GM23248 (cell line): ENCODE measurements at regions not wholly inside any gene's neighbourhood (a gene's known extent, or its start where the extent isn't known, plus 50 kb on each side); places are given as distances from the start of the nearest gene placed in this dataset.

Source experiments
- DNase-seq: peaks from one replicate; pipeline ENCODE4 v3.0.0-alpha.2; 2015
- H2AFZ ChIP-seq: fragments of 200-600 bp; sonication (generic); 2 replicates; pipeline ENCODE4 v1.6.1; 2016; ENCODE audit warnings: antibody characterized with exemption
- H3F3A ChIP-seq: fragments of 200-600 bp; sonication (generic); 2 replicates; pipeline ENCODE4 v1.6.1; 2016; ENCODE audit warnings: mild to moderate bottlenecking, antibody characterized with exemption, mixed run types; ENCODE audit not compliant: insufficient read depth
- H3K27ac ChIP-seq: fragments of 200-600 bp; sonication (generic); 2 replicates; pipeline ENCODE4 v1.5.1; 2016; ENCODE audit warnings: mild to moderate bottlenecking
- H3K27me3 ChIP-seq: fragments of 200-600 bp; sonication (generic); replicated peaks from 2 replicates; pipeline ENCODE4 v1.6.1; 2016; ENCODE audit warnings: mild to moderate bottlenecking; ENCODE audit not compliant: insufficient read depth
- H3K36me3 ChIP-seq: fragments of 200-600 bp; sonication (generic); 2 replicates; pipeline ENCODE4 v1.6.1; 2016; ENCODE audit warnings: low read depth, mild to moderate bottlenecking
- H3K4me1 ChIP-seq: fragments of 200-600 bp; sonication (generic); 2 replicates; pipeline ENCODE4 v1.6.1; 2016; ENCODE audit warnings: mild to moderate bottlenecking; ENCODE audit not compliant: insufficient read depth
- H3K4me2 ChIP-seq: fragments of 200-600 bp; sonication (generic); one replicate; pipeline ENCODE4 v1.6.1; 2016; ENCODE audit warnings: mild to moderate bottlenecking; ENCODE audit not compliant: unreplicated experiment
- H3K4me3 ChIP-seq: fragments of 200-600 bp; sonication (generic); 2 replicates; pipeline ENCODE4 v1.5.1; 2016; ENCODE audit warnings: mild to moderate bottlenecking
- H3K79me2 ChIP-seq: fragments of 200-600 bp; sonication (generic); 2 replicates; pipeline ENCODE4 v1.6.1; 2016; ENCODE audit warnings: mild to moderate bottlenecking; ENCODE audit not compliant: insufficient read depth
- H3K9ac ChIP-seq: fragments of 200-600 bp; sonication (generic); 2 replicates; pipeline ENCODE4 v1.6.1; 2016; ENCODE audit warnings: mild to moderate bottlenecking
- H3K9me2 ChIP-seq: fragments of 200-600 bp; sonication (generic); 2 replicates; pipeline ENCODE4 v1.6.1; 2016; ENCODE audit warnings: mixed run types, mild to moderate bottlenecking, moderate library complexity; ENCODE audit not compliant: insufficient read depth
- H3K9me3 ChIP-seq: fragments of 200-600 bp; sonication (generic); one replicate; pipeline ENCODE4 v1.6.1; 2017; ENCODE audit warnings: low read depth
- H4K20me1 ChIP-seq: fragments of 200-600 bp; sonication (generic); 2 replicates; pipeline ENCODE4 v1.6.0; 2016; ENCODE audit not compliant: insufficient read depth
- EZH2 ChIP-seq: fragments of 200-600 bp; sonication (generic); IDR thresholded peaks from 2 replicates; pipeline ENCODE4 v1.6.1; 2018; ENCODE audit warnings: antibody characterized with exemption, mild to moderate bottlenecking; ENCODE audit not compliant: insufficient read depth, poor library complexity, severe bottlenecking
- EZH2phosphoT487 ChIP-seq: fragments of 200-600 bp; sonication (generic); IDR thresholded peaks from 2 replicates; pipeline ENCODE4 v1.6.1; 2018; ENCODE audit warnings: antibody characterized with exemption, moderate library complexity, mild to moderate bottlenecking, low read depth; ENCODE audit not compliant: insufficient read depth
- WGBS, 2 experiments: methylation state at CpG; one replicate each; pipeline ENCODE4 v1.1.6; 2015 to 2017; ENCODE audit warnings: low lambda C conversion rate in 2 of 2, low coverage in 1 of 2; ENCODE audit errors: missing lambda C conversion rate in 2 of 2; 5-methylcytosine and 5-hydroxymethylcytosine counted together
- in situ Hi-C: fragments of 300-500 bp; cut with MboI; formaldehyde crosslinking; loops from 2 replicates; pipeline ENCODE4 v1.15.0; 2020

DNA sequence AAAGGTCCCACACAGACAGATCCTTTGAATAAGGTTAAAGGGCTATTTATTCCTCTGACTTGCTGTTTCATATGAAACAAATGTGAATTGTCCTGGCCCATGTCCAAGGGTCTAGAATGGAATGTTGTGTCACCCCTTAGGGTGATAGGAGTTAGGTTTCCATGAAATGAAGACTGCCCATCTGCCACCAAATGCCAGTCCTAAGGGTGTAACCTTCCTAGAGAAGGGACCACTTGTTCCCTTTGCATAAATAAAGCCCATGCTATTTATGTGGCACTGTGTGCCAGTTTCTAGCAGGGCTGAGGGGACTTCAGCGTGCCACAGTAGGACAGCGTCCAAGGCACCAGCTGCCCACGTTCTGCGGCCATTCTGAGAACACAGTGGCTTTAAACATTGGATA, 171.3 kb downstream of the ABCA8 start:
- Histone ChIP-seq H3K9me3 (no peaks in the 10 kb centered on the region), H3F3A (no peaks in the 10 kb centered on the region), H4K20me1 (no peaks in the 10 kb centered on the region), H3K79me2 (no peaks in the 10 kb centered on the region), H3K9me2 (no peaks in the 10 kb centered on the region), H3K4me2 (no peak overlapping the region), H3K4me3 (no peak overlapping the region), H3K27me3 (no peaks in the 10 kb centered on the region), H3K36me3 (no peaks in the 10 kb centered on the region), H2AFZ (no peak overlapping the region), H3K4me1 (peaks cover 13% of the 10 kb centered on the region; the same call in 1 of the 2 replicates), H3K9ac (no peak overlapping the region), H3K27ac (no peak overlapping the region)
- WGBS, 2 experiments = 83 to 84% methylated on average over 4 of the region's 4 CpGs
- in situ Hi-C loops = loop anchor here (25.0 kb wide), 1 partner anchor 728 kb away; no protein-coding TSS in a partner anchor
- no peak for DNase-seq
- TF ChIP-seq EZH2phosphoT487 (no peak), EZH2 (no peak)

- Histone ChIP-seq H3F3A (peaks cover 4% of the 10 kb centered on the region), H3K4me3 (no peak overlapping the region), H3K9me2 (no peaks in the 10 kb centered on the region), H3K9me3 (no peaks in the 10 kb centered on the region), H2AFZ (no peak overlapping the region), H3K27ac (no peak overlapping the region), H3K79me2 (no peaks in the 10 kb centered on the region), H3K4me1 (peaks cover 17% of the 10 kb centered on the region), H3K27me3 (no peaks in the 10 kb centered on the region), H3K4me2 (no peak overlapping the region), H4K20me1 (no peaks in the 10 kb centered on the region), H3K9ac (no peak overlapping the region), H3K36me3 (no peaks in the 10 kb centered on the region)
- TF ChIP-seq EZH2phosphoT487 = no peak
- TF ChIP-seq EZH2 = no peak
- peak; percentile 66 for DNase-seq
- 29 to 40% methylated on average over 1 of the region's 1 CpG for WGBS, 2 experiments
- in situ Hi-C loops = loop anchor here (25.0 kb wide), 1 partner anchor 730 kb away; no protein-coding TSS in a partner anchor
Observed at GRCh38 chr17:68782789-68783188, 172.4 kb downstream of the ABCA8 start.

- no peak overlapping the region for H3K4me2 ChIP-seq
- in situ Hi-C loops = loop anchor here (25.0 kb wide), 1 partner anchor 732 kb away; no protein-coding TSS in a partner anchor
- H3K9ac ChIP-seq = no peak overlapping the region
- no peak for DNase-seq
- TF ChIP-seq EZH2 (no peak), EZH2phosphoT487 (no peak)
- H3F3A ChIP-seq = peaks cover 24% of the 10 kb centered on the region
- no peaks in the 10 kb centered on the region for H3K36me3 ChIP-seq
- no peak overlapping the region for H3K27ac ChIP-seq
- H2AFZ ChIP-seq = no peak overlapping the region
- H3K27me3 ChIP-seq = no peaks in the 10 kb centered on the region
- WGBS, 2 experiments = 60 to 61% methylated on average over 4 of the region's 4 CpGs
- H3K4me3 ChIP-seq = no peak overlapping the region
- no peaks in the 10 kb centered on the region for H4K20me1 ChIP-seq
- no peaks in the 10 kb centered on the region for H3K9me3 ChIP-seq
- H3K79me2 ChIP-seq = no peaks in the 10 kb centered on the region
- peaks cover 31% of the 10 kb centered on the region for H3K4me1 ChIP-seq
- no peaks in the 10 kb centered on the region for H3K9me2 ChIP-seq
Observed at GRCh38 chr17:68780596-68780995, 174.6 kb downstream of the ABCA8 start.

GRCh38 chr17:68778726-68779125, 176.5 kb downstream of the ABCA8 start:
- no peaks in the 10 kb centered on the region for H3K36me3 ChIP-seq
- no peaks in the 10 kb centered on the region for H3K9me2 ChIP-seq
- H3K27me3 ChIP-seq = no peaks in the 10 kb centered on the region
- no peaks in the 10 kb centered on the region for H3K9me3 ChIP-seq
- H3F3A ChIP-seq = peaks cover 33% of the 10 kb centered on the region
- DNase-seq = no peak
- H3K4me1 ChIP-seq = peaks cover 42% of the 10 kb centered on the region
- H3K79me2 ChIP-seq = no peaks in the 10 kb centered on the region
- in situ Hi-C loops = loop anchor here (5.0 to 25.0 kb wide), 4 partner anchors 56 to 734 kb away; no protein-coding TSS in a partner anchor
- TF ChIP-seq EZH2 (no peak), EZH2phosphoT487 (no peak)
- WGBS, 2 experiments = 64 to 75% methylated on average over 4 of the region's 4 CpGs
- no peak overlapping the region for H3K4me2 ChIP-seq
- no peak overlapping the region for H3K9ac ChIP-seq
- no peaks in the 10 kb centered on the region for H4K20me1 ChIP-seq
- H2AFZ ChIP-seq = no peak overlapping the region
- no peak overlapping the region for H3K27ac ChIP-seq
- no peak overlapping the region for H3K4me3 ChIP-seq
